Right atrium auricular region (tissue), 2 donors: ENCODE measurements at regions not wholly inside any gene's neighbourhood (a gene's known extent, or its start where the extent isn't known, plus 50 kb on each side); places are given as distances from the start of the nearest gene placed in this dataset.

ENCODE experiments used
- DNase-seq: peaks from one replicate; pipeline ENCODE4 v3.0.0-alpha.2; 2019; ENCODE audit warnings: low spot score
- H3K27ac ChIP-seq, 2 donors: fragments of 200-600 bp; sonication (generic); 1 replicate in 1 of 2; 2 replicates in 1 of 2; pipeline ENCODE4 v1.5.1; 2016 to 2019
- H3K27me3 ChIP-seq, 2 donors: fragments of 200-600 bp; sonication (generic); one replicate each; pipeline versions ENCODE4 v1.5.1 to v1.6.0; 2017 to 2019
- H3K36me3 ChIP-seq: fragments of 200-600 bp; sonication (generic); one replicate; pipeline ENCODE4 v1.5.1; 2016
- H3K4me1 ChIP-seq, 2 donors: fragments of 200-600 bp; sonication (generic); one replicate each; pipeline versions ENCODE4 v1.5.1 to v1.6.0; 2017 to 2019
- H3K4me3 ChIP-seq, 2 donors: fragments of 200-600 bp; sonication (generic); 1 replicate in 1 of 2; 2 replicates in 1 of 2; pipeline ENCODE4 v1.5.1; 2017 to 2019; ENCODE audit warnings: mild to moderate bottlenecking in 1 of 2, moderate library complexity in 1 of 2
- H3K9me3 ChIP-seq, 2 donors: fragments of 200-600 bp; sonication (generic); one replicate each; pipeline ENCODE4 v1.5.1; 2019
- CTCF ChIP-seq, 2 donors: fragments of 200-600 bp; sonication (generic); IDR thresholded peaks; one replicate each; pipeline ENCODE4 v1.5.1; 2019; ENCODE audit warnings: antibody characterized with exemption in 2 of 2

GRCh38 chr6:164296411-164296810 is 881.9 kb downstream of the QKI start:
- no peaks in the 10 kb centered on the region for H3K27me3 ChIP-seq
- H3K27ac ChIP-seq, result no peak overlapping the region
- H3K4me1 ChIP-seq, result no peaks in the 10 kb centered on the region
- no peak for DNase-seq
- no peak overlapping the region for H3K4me3 ChIP-seq
- H3K9me3 ChIP-seq, result peaks cover 0 to 3% of the 10 kb centered on the region in 2 donors
- no peaks in the 10 kb centered on the region for H3K36me3 ChIP-seq
- no peak for TF ChIP-seq CTCF (IDR thresholded peaks at IDR 0.05)

- Histone ChIP-seq H3K36me3 (no peaks in the 10 kb centered on the region), H3K4me3 (no peak overlapping the region), H3K27me3 (no peaks in the 10 kb centered on the region), H3K4me1 (no peaks in the 10 kb centered on the region), H3K9me3 (peaks cover 0 to 15% of the 10 kb centered on the region in 2 donors), H3K27ac (no peak overlapping the region)
- no peak for TF ChIP-seq CTCF (IDR thresholded peaks at IDR 0.05)
- DNase-seq, result no peak
Measured at GRCh38 chr6:164294047-164294784, 879.7 kb downstream of the QKI start.

- Histone ChIP-seq H3K4me3 (no peak overlapping the region), H3K27me3 (no peaks in the 10 kb centered on the region), H3K27ac (no peak overlapping the region), H3K9me3 (peaks cover 0 to 15% of the 10 kb centered on the region in 2 donors), H3K36me3 (no peaks in the 10 kb centered on the region), H3K4me1 (no peaks in the 10 kb centered on the region)
- no peak for TF ChIP-seq CTCF (IDR thresholded peaks at IDR 0.05)
- DNase-seq, result no peak
Measured at GRCh38 chr6:164291224-164291623, 876.7 kb downstream of the QKI start.

DNA sequence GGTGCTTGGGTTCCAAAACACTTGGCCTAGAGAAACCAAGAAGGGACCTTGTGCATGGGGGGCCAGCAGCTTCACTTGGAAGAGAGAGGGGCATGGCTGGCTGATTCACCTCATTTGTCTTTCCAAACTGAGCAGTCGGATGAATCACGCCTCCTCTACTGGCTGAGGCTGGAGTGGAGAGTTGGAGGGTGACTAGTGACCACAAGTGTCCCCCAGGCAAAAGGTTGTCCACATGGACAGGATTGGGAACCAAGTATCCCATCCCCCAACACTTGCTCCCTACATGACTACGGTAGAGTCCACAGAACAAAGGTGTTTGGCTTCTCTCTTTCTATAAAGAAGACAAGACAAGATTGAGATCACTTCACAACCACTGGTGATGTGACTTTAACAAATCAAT is 875.6 kb downstream of the QKI start:
- Histone ChIP-seq H3K9me3 (peaks cover 0 to 15% of the 10 kb centered on the region in 2 donors), H3K27ac (no peak overlapping the region), H3K4me3 (no peak overlapping the region), H3K36me3 (no peaks in the 10 kb centered on the region), H3K4me1 (no peaks in the 10 kb centered on the region), H3K27me3 (no peaks in the 10 kb centered on the region)
- TF ChIP-seq CTCF (IDR thresholded peaks at IDR 0.05), result no peak
- DNase-seq, result no peak

DNA sequence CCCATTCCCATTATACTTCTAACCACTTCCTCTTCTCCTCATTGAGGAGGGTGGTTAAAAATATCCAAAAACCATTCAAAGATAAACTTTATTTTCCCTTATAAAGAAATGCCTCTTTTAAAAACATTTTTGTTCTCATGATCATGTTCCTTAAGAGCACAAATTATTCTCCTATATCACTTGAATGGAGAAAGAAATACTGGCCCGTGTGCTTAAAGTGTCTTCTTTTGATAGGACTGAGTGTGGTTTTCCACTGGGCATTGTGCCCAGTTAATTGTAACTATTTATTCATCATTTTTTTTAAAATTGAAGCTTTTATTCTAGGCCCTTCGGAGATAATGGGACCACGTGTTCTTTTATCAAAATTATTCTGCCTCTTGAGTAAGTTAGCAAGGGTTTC is 871.5 kb downstream of the QKI start:
- Histone ChIP-seq H3K36me3 (no peaks in the 10 kb centered on the region), H3K27me3 (no peaks in the 10 kb centered on the region), H3K27ac (no peak overlapping the region), H3K4me1 (no peaks in the 10 kb centered on the region), H3K4me3 (no peak overlapping the region), H3K9me3 (peaks cover 0 to 8% of the 10 kb centered on the region in 2 donors)
- DNase-seq, result no peak
- no peak for TF ChIP-seq CTCF (IDR thresholded peaks at IDR 0.05)

DNA sequence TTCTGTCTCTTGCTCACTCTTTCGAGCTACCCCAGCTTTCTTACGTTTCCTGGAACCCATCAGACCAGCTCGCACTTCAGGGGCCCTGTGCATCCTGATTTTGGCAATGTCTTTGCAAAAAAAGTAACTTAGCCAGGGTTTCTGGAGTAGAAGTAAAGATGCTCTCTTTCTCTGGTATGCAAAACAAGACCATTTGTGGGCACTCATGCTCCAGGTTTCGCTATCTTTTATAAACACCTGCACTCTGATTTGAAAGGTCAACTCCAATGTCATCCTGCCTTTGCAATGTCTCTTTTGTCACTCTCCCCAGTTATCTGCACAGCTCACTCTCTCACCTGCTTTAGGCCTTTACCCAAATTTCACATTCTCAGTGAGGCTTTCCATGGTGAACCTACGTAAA is 869.1 kb downstream of the QKI start:
- Histone ChIP-seq H3K4me3 (no peak overlapping the region), H3K36me3 (no peaks in the 10 kb centered on the region), H3K27ac (no peak overlapping the region), H3K27me3 (no peaks in the 10 kb centered on the region), H3K4me1 (no peaks in the 10 kb centered on the region), H3K9me3 (no peaks in the 10 kb centered on the region)
- no peak for TF ChIP-seq CTCF (IDR thresholded peaks at IDR 0.05)
- DNase-seq, result no peak
